ENCODE measurements at regions not wholly inside any gene's neighbourhood (a gene's known extent, or its start where the extent isn't known, plus 50 kb on each side); places are given as distances from the start of the nearest gene placed in this dataset.

GRCh38 chr3:68033867-68034266 lies 379.5 kb upstream of the SUCLG2 start:
- no peak for DNase-seq

- no peak for DNase-seq
These were observed 377.8 kb upstream of the SUCLG2 start for GRCh38 chr3:68032209-68032608.

GRCh38 chr3:68025189-68025588 lies 370.8 kb upstream of the SUCLG2 start:
- DNase-seq, result no peak

GRCh38 chr3:68019876-68020275 lies 365.5 kb upstream of the SUCLG2 start:
- DNase-seq, result no peak

- no peak for DNase-seq
These were observed 363.9 kb upstream of the SUCLG2 start for GRCh38 chr3:68018275-68018674.

- no peak for DNase-seq
These were observed 362.7 kb upstream of the SUCLG2 start for GRCh38 chr3:68017069-68017468.

- no peak for DNase-seq
These were observed 355.5 kb upstream of the SUCLG2 start for GRCh38 chr3:68009900-68010299.

- DNase-seq, result no peak
These were observed 353.3 kb upstream of the SUCLG2 start for GRCh38 chr3:68007621-68008226.

GRCh38 chr3:68006646-68007045 lies 352.2 kb upstream of the SUCLG2 start:
- DNase-seq, result no peak

- DNase-seq, result no peak
These were observed 349.7 kb upstream of the SUCLG2 start for GRCh38 chr3:68004091-68004490.

GRCh38 chr3:67998281-67998680 lies 343.9 kb upstream of the SUCLG2 start:
- no peak for DNase-seq

- DNase-seq, result no peak
These were observed 340.8 kb upstream of the SUCLG2 start for GRCh38 chr3:67995206-67995605.

GRCh38 chr3:67986706-67987105 lies 332.3 kb upstream of the SUCLG2 start:
- no peak for DNase-seq

- no peak for DNase-seq
These were observed 328.8 kb upstream of the SUCLG2 start for GRCh38 chr3:67983166-67983565.

GRCh38 chr3:67981077-67981476 lies 326.7 kb upstream of the SUCLG2 start:
- DNase-seq, result no peak

GRCh38 chr3:67979342-67979741 lies 324.9 kb upstream of the SUCLG2 start:
- no peak for DNase-seq

- DNase-seq, result no peak
These were observed 323.4 kb upstream of the SUCLG2 start for GRCh38 chr3:67977762-67978161.

GRCh38 chr3:67976663-67977062 lies 322.3 kb upstream of the SUCLG2 start:
- DNase-seq, result no peak

- DNase-seq, result no peak
These were observed 310.2 kb upstream of the SUCLG2 start for GRCh38 chr3:67964596-67964995.

- no peak for DNase-seq
These were observed 302.9 kb upstream of the SUCLG2 start for GRCh38 chr3:67957268-67957667.

GRCh38 chr3:67947808-67948508 lies 293.5 kb upstream of the SUCLG2 start:
- no peak for DNase-seq

GRCh38 chr3:67946436-67946835 lies 292.0 kb upstream of the SUCLG2 start:
- DNase-seq, result no peak

- DNase-seq, result no peak
These were observed 289.1 kb upstream of the SUCLG2 start for GRCh38 chr3:67943546-67943945.

GRCh38 chr3:67941433-67942030 lies 287.1 kb upstream of the SUCLG2 start:
- no peak for DNase-seq
